Brain pericyte (primary cell): ENCODE measurements at regions not wholly inside any gene's neighbourhood (a gene's known extent, or its start where the extent isn't known, plus 50 kb on each side); places are given as distances from the start of the nearest gene placed in this dataset.
"Not testable (repeated sequence)": the region's sequence is repeated elsewhere in the genome, so short reads cannot be mapped to it uniquely, and the experiment has no call there.

ENCODE experiments used
- DNase-seq: peaks from one replicate; pipeline ENCODE4 v3.0.0-alpha.2; 2012; ENCODE audit warnings: low read depth, low spot score

- no peak for DNase-seq
These were observed 334.7 kb upstream of the CHRM2 start for GRCh38 chr7:136533732-136534131.

- no peak for DNase-seq
These were observed 337.6 kb upstream of the CHRM2 start for GRCh38 chr7:136530831-136531230.

DNA sequence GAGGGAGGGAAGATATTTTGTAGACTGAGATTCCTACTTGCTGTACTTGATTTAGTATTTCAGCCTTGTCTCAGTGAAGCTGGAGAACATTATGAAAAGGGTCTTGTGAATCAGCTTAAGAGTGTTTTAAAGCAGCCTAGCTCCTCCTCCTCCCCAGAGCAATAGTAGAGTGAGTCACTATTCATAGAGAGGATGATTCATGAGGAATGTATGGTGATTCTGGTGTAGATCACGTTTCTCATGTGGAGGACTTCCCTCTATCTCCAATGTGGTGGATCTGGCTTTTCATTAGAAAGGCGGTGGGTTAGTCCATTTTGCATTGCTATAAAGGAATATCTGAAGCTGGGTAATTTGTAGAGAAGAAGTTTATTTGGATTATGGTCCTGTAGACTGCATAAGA is 340.1 kb upstream of the CHRM2 start:
- DNase-seq: peak; percentile 55

- no peak for DNase-seq
These were observed 340.9 kb upstream of the CHRM2 start for GRCh38 chr7:136527554-136527953.

- no peak for DNase-seq
These were observed 341.9 kb upstream of the CHRM2 start for GRCh38 chr7:136526408-136527105.

DNA sequence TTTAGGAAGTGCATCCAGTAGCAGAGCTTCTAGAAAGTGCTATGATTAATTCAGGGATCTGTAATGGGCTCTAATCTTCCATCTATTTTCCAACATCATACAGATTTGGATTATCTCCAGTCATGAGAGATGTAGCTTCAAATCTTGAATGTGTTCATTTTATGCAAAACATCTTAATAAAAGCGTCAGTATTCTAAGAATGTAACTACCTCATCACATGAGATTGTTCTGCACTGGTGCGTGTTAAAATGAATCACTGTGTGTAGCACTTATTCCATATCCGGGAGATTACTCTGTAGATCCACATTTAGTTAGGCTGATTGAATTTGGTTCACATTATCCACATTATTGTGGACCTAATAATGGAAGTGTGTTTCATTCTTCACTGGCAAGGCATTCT is 344.9 kb upstream of the CHRM2 start:
- no peak for DNase-seq

DNA sequence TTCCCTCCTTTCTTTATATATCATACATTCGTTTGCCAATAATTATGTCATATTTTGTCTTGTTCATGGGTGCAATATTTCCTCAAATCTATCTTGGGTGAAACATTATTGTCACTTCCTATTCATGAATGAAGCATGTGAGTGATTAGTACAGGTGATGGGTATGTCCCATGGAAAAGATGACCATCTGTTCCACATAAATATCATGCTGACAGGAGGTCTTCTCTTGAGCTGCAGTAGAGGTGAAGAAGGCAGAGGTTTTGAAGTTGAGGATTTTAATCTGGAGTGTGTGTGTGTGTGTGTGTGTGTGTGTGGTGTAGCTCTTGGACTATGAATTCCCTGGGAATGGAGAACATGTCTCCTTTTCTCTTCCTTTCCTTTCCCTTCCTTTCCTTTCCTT is 350.5 kb upstream of the CHRM2 start:
- no peak for DNase-seq

GRCh38 chr7:136514776-136515175 is 353.7 kb upstream of the CHRM2 start:
- DNase-seq: no peak

GRCh38 chr7:136513744-136514143 is 354.7 kb upstream of the CHRM2 start:
- DNase-seq: no peak

GRCh38 chr7:136509466-136509865 is 359.0 kb upstream of the CHRM2 start:
- DNase-seq: no peak

DNA sequence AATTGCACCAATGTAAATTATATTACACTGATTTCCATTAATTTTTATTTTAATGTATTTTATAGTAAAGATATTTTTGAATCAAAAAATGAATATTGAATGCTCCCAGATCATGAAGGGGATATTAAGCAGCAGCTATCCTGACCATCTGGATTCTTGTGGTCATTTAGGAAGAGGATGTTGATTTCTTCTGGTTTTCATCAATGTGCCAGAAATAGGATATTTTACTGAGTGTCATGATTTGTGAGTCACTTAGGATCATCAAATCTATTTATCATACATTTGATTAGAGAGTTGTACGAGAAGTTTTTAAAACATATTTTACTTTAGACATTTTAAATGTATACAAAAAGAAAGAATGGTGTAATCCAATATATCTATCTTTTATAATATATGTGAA is 366.3 kb upstream of the CHRM2 start:
- no peak for DNase-seq

GRCh38 chr7:136501151-136501550 is 367.3 kb upstream of the CHRM2 start:
- DNase-seq: no peak

GRCh38 chr7:136496551-136496950 is 371.9 kb upstream of the CHRM2 start:
- no peak for DNase-seq

GRCh38 chr7:136495081-136495480 is 373.4 kb upstream of the CHRM2 start:
- no peak for DNase-seq

GRCh38 chr7:136492366-136492765 is 376.1 kb upstream of the CHRM2 start:
- no peak for DNase-seq

DNA sequence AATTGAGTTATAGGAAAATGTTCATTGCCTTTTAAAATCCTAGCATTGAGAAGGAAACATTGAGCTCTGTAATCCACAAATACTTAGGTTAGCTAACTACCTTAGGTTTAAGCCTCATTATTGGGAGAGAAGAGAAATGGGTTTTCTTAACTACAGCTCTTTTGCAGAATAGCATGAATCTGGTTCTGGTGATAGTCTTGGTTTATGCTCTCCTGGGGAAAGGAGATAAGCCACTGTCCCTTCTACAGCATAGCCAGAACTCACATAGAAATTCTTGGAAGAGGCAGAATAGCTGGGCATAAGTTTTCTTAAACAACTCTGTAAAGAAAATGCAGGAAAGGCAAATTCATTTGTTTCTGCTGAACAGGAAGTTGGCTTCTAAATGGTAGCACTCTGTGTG is 378.6 kb upstream of the CHRM2 start:
- no peak for DNase-seq

- no peak for DNase-seq
These were observed 387.6 kb upstream of the CHRM2 start for GRCh38 chr7:136480901-136481300.

DNA sequence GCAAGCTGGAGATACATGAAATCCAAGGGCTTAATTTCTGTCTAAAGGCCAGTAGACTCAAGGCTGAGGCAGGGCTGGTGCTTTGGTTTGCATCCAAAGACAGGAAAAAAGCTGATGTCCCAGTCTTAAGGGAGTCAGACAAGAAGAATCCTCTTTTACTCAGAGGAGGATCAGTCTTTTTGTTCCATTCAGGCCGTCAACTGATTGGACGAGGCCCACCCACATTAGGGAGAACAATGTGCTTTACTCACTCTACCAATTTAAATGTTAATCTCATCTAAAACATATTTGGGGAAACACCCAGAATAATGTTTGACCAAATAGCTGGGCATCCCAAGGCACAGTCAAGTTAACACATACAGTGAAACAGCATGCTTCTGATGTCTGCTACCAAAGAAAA is 388.5 kb upstream of the CHRM2 start:
- no peak for DNase-seq

DNA sequence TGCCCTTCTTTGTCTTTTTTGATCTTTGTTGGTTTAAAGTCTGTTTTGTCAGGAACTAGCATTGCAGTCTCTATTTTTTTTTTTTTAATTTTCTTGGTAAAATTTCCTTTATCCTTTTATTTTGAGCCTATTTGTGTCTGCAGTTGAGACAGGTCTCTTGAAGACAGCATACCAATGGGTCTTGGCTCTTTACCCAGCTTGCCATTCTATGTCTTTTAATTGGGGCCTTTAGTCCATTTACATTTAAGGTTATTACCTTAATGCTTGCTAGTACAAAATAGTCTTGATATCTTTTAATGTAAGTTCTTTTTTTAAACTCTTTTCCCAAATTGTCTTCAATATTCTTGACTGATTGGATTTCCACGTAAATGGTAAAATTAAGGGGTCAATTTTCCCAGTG is 398.3 kb upstream of the CHRM2 start:
- DNase-seq: no peak

- DNase-seq: no peak
These were observed 415.5 kb upstream of the CHRM2 start for GRCh38 chr7:136452949-136453348.

GRCh38 chr7:136446751-136447150 is 421.7 kb upstream of the CHRM2 start:
- no peak for DNase-seq

- DNase-seq: no peak
These were observed 426.6 kb upstream of the CHRM2 start for GRCh38 chr7:136441835-136442234.

DNA sequence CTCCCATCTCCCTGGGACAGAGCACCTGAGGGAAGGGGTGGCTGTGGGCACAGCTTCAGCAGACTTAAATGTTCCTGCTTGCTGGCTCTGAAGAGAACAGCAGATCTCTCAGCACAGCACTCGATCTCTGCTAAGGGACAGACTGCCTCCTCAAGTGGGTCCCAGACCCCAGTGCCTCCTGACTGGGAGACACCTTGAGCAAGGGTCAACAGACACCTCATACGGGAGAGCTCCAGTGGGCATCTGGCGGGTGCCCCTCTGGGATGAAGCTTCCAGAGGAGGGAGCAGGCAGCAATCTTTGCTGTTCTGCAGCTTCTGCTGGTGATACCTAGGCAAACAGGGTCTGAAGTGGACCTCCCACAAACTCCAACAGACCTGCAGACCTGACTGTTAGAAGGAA is 436.7 kb upstream of the CHRM2 start:
- not testable (repeated sequence) for DNase-seq

- DNase-seq: no peak
These were observed 444.4 kb upstream of the CHRM2 start for GRCh38 chr7:136424058-136424457.
